ENCODE measurements at regions not wholly inside any gene's neighbourhood (a gene's known extent, or its start where the extent isn't known, plus 50 kb on each side); places are given as distances from the start of the nearest gene placed in this dataset.

DNA sequence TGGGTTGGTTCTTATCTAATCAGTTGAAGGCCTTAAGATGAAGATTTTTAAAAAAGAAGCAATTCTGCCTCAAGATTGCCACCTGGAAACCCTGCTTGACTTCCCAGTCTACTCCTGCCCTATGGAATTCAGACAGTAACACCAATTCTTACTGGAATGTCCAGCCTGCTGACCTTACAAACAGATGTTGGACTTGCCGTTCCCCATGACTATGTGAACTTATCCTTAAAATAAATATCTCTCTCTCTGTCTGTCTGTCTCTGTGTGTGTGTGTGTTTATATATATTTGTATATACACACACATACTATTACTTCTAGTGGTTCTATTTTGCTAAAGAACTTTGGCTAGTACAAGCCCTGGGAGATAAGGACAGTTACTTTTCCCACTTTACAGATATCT is 675.3 kb downstream of the SLC4A3 start:
- H4K8ac ChIP-seq (replicated peaks; ENCODE audit: insufficient read length, low read depth, low read length), result no peak overlapping the region
- H3K4me3 Mint-ChIP-seq, result no peak overlapping the region
- no peak overlapping the region for H3K27ac Mint-ChIP-seq
- no peaks in the 10 kb centered on the region for H3K4me1 ChIP-seq (ENCODE audit: insufficient read depth, low read length)
- peaks cover 46% of the 10 kb centered on the region for H3K27me3 Mint-ChIP-seq (ENCODE audit: low read depth)
- H2AFZ ChIP-seq (ENCODE audit: low read length), result no peak overlapping the region
- H2BK12ac ChIP-seq (ENCODE audit: insufficient read length, low read depth, low read length), result no peak overlapping the region
- no peak overlapping the region for H2BK5ac ChIP-seq (ENCODE audit: insufficient read length, low read length)
- H3K4me1 Mint-ChIP-seq, result peaks cover 0 to 5% of the 10 kb centered on the region in 2 experiments; a peak in 1 of 4 replicates
- H3K14ac ChIP-seq (ENCODE audit: insufficient read depth, low read length), result no peak overlapping the region
- H3K9ac ChIP-seq (ENCODE audit: extremely low read depth, insufficient read length, low read length), result no peak overlapping the region
- H4K20me1 ChIP-seq (ENCODE audit: control insufficient read depth, insufficient read depth, insufficient read length), result no peaks in the 10 kb centered on the region
- H3K79me1 ChIP-seq (ENCODE audit: insufficient read depth, low read depth, low read length, poor library complexity, severe bottlenecking), result no peaks in the 10 kb centered on the region
- no peaks in the 10 kb centered on the region for H3K36me3 Mint-ChIP-seq (ENCODE audit: insufficient read depth in 1 of 3, low read depth in 3 of 3)
- no peak overlapping the region for H3K27ac ChIP-seq (ENCODE audit: insufficient read length, low read depth, low read length)
- H2AK5ac ChIP-seq (ENCODE audit: insufficient read length, low read length), result no peak overlapping the region
- H3K18ac ChIP-seq (ENCODE audit: insufficient read length, low read depth, low read length), result no peak overlapping the region
- no peak overlapping the region for H2BK120ac ChIP-seq (ENCODE audit: low read depth, low read length, poor library complexity, severe bottlenecking)
- H3K23ac ChIP-seq (ENCODE audit: insufficient read length, low read depth, low read length), result no peak overlapping the region
- TF ChIP-seq, protein P1, sequence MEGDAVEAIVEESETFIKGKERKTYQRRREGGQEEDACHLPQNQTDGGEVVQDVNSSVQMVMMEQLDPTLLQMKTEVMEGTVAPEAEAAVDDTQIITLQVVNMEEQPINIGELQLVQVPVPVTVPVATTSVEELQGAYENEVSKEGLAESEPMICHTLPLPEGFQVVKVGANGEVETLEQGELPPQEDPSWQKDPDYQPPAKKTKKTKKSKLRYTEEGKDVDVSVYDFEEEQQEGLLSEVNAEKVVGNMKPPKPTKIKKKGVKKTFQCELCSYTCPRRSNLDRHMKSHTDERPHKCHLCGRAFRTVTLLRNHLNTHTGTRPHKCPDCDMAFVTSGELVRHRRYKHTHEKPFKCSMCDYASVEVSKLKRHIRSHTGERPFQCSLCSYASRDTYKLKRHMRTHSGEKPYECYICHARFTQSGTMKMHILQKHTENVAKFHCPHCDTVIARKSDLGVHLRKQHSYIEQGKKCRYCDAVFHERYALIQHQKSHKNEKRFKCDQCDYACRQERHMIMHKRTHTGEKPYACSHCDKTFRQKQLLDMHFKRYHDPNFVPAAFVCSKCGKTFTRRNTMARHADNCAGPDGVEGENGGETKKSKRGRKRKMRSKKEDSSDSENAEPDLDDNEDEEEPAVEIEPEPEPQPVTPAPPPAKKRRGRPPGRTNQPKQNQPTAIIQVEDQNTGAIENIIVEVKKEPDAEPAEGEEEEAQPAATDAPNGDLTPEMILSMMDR (conservative IDR thresholded peaks at IDR 0.05), result no peak
- no peak overlapping the region for H3T11ph ChIP-seq (ENCODE audit: low read length)
- no peak for DNase-seq
- no peaks in the 10 kb centered on the region for H3K79me2 ChIP-seq (ENCODE audit: insufficient read depth, low read length)
- H3K9me3 ChIP-seq (ENCODE audit: control insufficient read depth, low read depth, low read length), result no peaks in the 10 kb centered on the region
- no peak overlapping the region for H3K4ac ChIP-seq (ENCODE audit: low read depth, low read length)
- H3K56ac ChIP-seq (ENCODE audit: insufficient read length, low read depth, low read length), result no peak overlapping the region
- no CpG with 5 or more reads among the region's 1 CpG for WGBS (ENCODE audit: extremely low coverage, insufficient read length, low lambda C conversion rate)
- H4K5ac ChIP-seq (ENCODE audit: insufficient read length, low read depth, low read length), result no peak overlapping the region
- H3K9me3 Mint-ChIP-seq, result no peaks in the 10 kb centered on the region
- H4K91ac ChIP-seq (ENCODE audit: insufficient read length, low read depth, low read length), result no peak overlapping the region
- no peak overlapping the region for H3K4me2 ChIP-seq (ENCODE audit: insufficient read depth, insufficient read length, low read length)
- H2BK20ac ChIP-seq (ENCODE audit: low read depth, low read length, poor library complexity, severe bottlenecking), result no peak overlapping the region
- no peaks in the 10 kb centered on the region for H3K23me2 ChIP-seq (ENCODE audit: insufficient read length, low read depth, low read length, poor library complexity, severe bottlenecking)
- H2BK15ac ChIP-seq (ENCODE audit: low read depth, low read length), result no peak overlapping the region
- H3K27me3 ChIP-seq (ENCODE audit: insufficient read depth, low read length), result no peaks in the 10 kb centered on the region
